WTC11 (cell line): ENCODE measurements at regions not wholly inside any gene's neighbourhood (a gene's known extent, or its start where the extent isn't known, plus 50 kb on each side); places are given as distances from the start of the nearest gene placed in this dataset.

Experiments
- ATAC-seq: fragments of 200-7000 bp; cut with Tn5 transposase; 2 replicates; pipeline ENCODE4 v1.10.0; 2021; ENCODE audit warnings: mild to moderate bottlenecking, moderate library complexity
- CTCF ChIA-PET: fragments of 300-600 bp; sonication (Branson Sonifier 250); formaldehyde crosslinking; loops from one replicate; lab custom pipeline; 2021; ENCODE audit warnings: antibody characterized with exemption; lab: Charles Lee
- POLR2A ChIA-PET: fragments of 350-600 bp; sonication (Branson Sonifier 250); formaldehyde crosslinking; loops from one replicate; lab custom pipeline; 2021; ENCODE audit warnings: antibody characterized with exemption; lab: Charles Lee
- DNase-seq: peaks from one replicate; pipeline ENCODE4 v3.0.0; 2021; ENCODE audit warnings: low spot score
- H3K27ac Mint-ChIP-seq: 2 replicates; pipeline ENCODE4 v1.8.0; 2021; ENCODE audit warnings: mixed read lengths
- H3K27me3 Mint-ChIP-seq: 2 replicates; pipeline ENCODE4 v1.8.0; 2021; ENCODE audit warnings: low read depth, mild to moderate bottlenecking, moderate library complexity, mixed read lengths
- H3K36me3 Mint-ChIP-seq: 2 replicates; pipeline ENCODE4 v1.8.0; 2021; ENCODE audit warnings: mixed read lengths
- H3K4me1 Mint-ChIP-seq: 2 replicates; pipeline ENCODE4 v1.8.0; 2022; ENCODE audit warnings: mixed read lengths
- H3K4me3 Mint-ChIP-seq: 2 replicates; pipeline ENCODE4 v1.8.0; 2021; ENCODE audit warnings: mild to moderate bottlenecking, moderate library complexity, mixed read lengths
- H3K9me3 Mint-ChIP-seq: 2 replicates; pipeline ENCODE4 v1.8.0; 2021; ENCODE audit warnings: mixed read lengths
- ELF4 ChIP-seq: sonication (generic); formaldehyde crosslinking; IDR thresholded peaks from 2 replicates; pipeline ENCODE4 v1.8.1; 2022; ENCODE audit warnings: low read depth, mild to moderate bottlenecking, moderate library complexity, missing genetic modification reagents
- GTF2I ChIP-seq: fragments of 250-450 bp; sonication (Bioruptor Pico); conservative IDR thresholded peaks from 2 replicates; pipeline ENCODE4 v1.4.0; 2021; ENCODE audit warnings: mild to moderate bottlenecking
- MXD4 ChIP-seq: fragments of 250-450 bp; sonication (Bioruptor Pico); IDR thresholded peaks from 2 replicates; pipeline ENCODE4 v1.8.0; 2021; ENCODE audit warnings: mild to moderate bottlenecking, moderate library complexity, borderline replicate concordance
- OVOL2 ChIP-seq: fragments of 250-450 bp; sonication (Bioruptor Pico); IDR thresholded peaks from 2 replicates; pipeline ENCODE4 v1.9.0; 2021; ENCODE audit warnings: mild to moderate bottlenecking, borderline replicate concordance
- SP1 ChIP-seq: sonication (generic); formaldehyde crosslinking; conservative IDR thresholded peaks from 2 replicates; pipeline ENCODE4 v1.8.1; 2022; ENCODE audit warnings: missing genetic modification reagents
- ZBTB21 ChIP-seq: sonication (generic); formaldehyde crosslinking; IDR thresholded peaks from 2 replicates; pipeline ENCODE4 v1.8.1; 2023; ENCODE audit warnings: mild to moderate bottlenecking, missing genetic modification reagents, borderline replicate concordance
- TF ChIP-seq, protein P1 (sequence below): sonication (generic); formaldehyde crosslinking; IDR thresholded peaks from 2 replicates; pipeline ENCODE4 v1.8.1; 2023; ENCODE audit warnings: mild to moderate bottlenecking, missing genetic modification reagents
- TF ChIP-seq, protein P2 (sequence below): fragments of 250-450 bp; sonication (Bioruptor Pico); IDR thresholded peaks from 2 replicates; pipeline ENCODE4 v1.9.0; 2021; ENCODE audit warnings: moderate library complexity, mild to moderate bottlenecking, inconsistent platforms, borderline replicate concordance
- TF ChIP-seq, protein P3 (sequence below): sonication (generic); formaldehyde crosslinking; IDR thresholded peaks from 2 replicates; pipeline ENCODE4 v1.8.1; 2022; ENCODE audit warnings: low read depth, missing genetic modification reagents, borderline replicate concordance
- TF ChIP-seq, protein P4 (sequence below): sonication (generic); formaldehyde crosslinking; conservative IDR thresholded peaks from 2 replicates; pipeline ENCODE4 v1.8.1; 2023; ENCODE audit warnings: mild to moderate bottlenecking, low read depth, missing genetic modification reagents, moderate library complexity
- TF ChIP-seq, protein P5 (sequence below): fragments of 250-450 bp; sonication (Bioruptor Pico); IDR thresholded peaks from 2 replicates; pipeline ENCODE4 v2.1.2; 2022; ENCODE audit warnings: mild to moderate bottlenecking, moderate library complexity
- TF ChIP-seq, protein P6 (sequence below): sonication (generic); formaldehyde crosslinking; IDR thresholded peaks from 2 replicates; pipeline ENCODE4 v1.8.0; 2022; ENCODE audit warnings: mild to moderate bottlenecking, missing genetic modification reagents
- TF ChIP-seq, protein P7 (sequence below): sonication (generic); formaldehyde crosslinking; IDR thresholded peaks from 2 replicates; pipeline ENCODE4 v1.8.0; 2023; ENCODE audit warnings: missing genetic modification reagents

DNA sequence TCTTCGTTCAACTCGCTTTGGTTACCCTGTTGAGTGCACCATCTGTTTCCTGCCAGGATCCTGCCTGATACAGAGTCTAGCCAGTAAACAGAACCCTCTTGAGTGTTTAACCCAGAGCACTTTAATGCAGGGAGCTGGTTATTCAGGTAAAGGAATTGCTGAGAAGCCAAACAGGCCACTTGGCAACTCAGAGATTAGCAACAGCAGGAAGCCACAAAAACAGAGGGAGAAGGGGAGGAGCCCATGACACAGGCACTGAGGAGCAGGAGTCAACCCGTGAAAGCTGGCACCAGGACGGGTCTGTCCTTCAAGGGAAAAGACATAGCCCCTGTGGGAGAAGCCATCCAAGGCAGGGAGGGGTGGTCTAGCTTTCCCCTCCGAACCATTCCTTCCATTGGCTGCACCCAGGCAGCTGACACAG, 641.4 kb downstream of the ZNF674 start:
- peak; percentile 75 for ATAC-seq

More for the DNA sequence above, 641.4 kb downstream of the ZNF674 start:
- CTCF ChIA-PET, result interaction anchor here (1.1 to 1.5 kb wide), 2 partner anchors 55 to 472 kb away, joined by 3 read pairs; no protein-coding TSS in a partner anchor
- Mint-ChIP-seq H3K27ac (peak overlapping the region; percentile 80), H3K36me3 (no peaks in the 10 kb centered on the region), H3K4me1 (peaks cover 48% of the 10 kb centered on the region), H3K4me3 (no peak overlapping the region), H3K27me3 (no peaks in the 10 kb centered on the region), H3K9me3 (no peaks in the 10 kb centered on the region)
- POLR2A ChIA-PET, result interaction anchor here (0.6 kb wide), 1 partner anchor 11 kb away, joined by 5 read pairs; no protein-coding TSS in a partner anchor
- TF ChIP-seq ZBTB21 (CRISPR knock-in tag), result no peak
- TF ChIP-seq SP1 (CRISPR knock-in tag), result no peak
- TF ChIP-seq, protein P1, sequence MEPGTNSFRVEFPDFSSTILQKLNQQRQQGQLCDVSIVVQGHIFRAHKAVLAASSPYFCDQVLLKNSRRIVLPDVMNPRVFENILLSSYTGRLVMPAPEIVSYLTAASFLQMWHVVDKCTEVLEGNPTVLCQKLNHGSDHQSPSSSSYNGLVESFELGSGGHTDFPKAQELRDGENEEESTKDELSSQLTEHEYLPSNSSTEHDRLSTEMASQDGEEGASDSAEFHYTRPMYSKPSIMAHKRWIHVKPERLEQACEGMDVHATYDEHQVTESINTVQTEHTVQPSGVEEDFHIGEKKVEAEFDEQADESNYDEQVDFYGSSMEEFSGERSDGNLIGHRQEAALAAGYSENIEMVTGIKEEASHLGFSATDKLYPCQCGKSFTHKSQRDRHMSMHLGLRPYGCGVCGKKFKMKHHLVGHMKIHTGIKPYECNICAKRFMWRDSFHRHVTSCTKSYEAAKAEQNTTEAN, result no peak
- TF ChIP-seq OVOL2 (CRISPR knock-in tag), result no peak
- no peak for TF ChIP-seq ELF4 (CRISPR knock-in tag)
- TF ChIP-seq, protein P2, sequence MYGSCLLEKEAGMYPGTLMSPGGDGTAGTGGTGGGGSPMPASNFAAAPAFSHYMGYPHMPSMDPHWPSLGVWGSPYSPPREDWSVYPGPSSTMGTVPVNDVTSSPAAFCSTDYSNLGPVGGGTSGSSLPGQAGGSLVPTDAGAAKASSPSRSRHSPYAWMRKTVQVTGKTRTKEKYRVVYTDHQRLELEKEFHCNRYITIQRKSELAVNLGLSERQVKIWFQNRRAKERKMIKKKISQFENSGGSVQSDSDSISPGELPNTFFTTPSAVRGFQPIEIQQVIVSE (CRISPR knock-in tag), result no peak
- no peak for TF ChIP-seq GTF2I (CRISPR knock-in tag)
- TF ChIP-seq, protein P3, sequence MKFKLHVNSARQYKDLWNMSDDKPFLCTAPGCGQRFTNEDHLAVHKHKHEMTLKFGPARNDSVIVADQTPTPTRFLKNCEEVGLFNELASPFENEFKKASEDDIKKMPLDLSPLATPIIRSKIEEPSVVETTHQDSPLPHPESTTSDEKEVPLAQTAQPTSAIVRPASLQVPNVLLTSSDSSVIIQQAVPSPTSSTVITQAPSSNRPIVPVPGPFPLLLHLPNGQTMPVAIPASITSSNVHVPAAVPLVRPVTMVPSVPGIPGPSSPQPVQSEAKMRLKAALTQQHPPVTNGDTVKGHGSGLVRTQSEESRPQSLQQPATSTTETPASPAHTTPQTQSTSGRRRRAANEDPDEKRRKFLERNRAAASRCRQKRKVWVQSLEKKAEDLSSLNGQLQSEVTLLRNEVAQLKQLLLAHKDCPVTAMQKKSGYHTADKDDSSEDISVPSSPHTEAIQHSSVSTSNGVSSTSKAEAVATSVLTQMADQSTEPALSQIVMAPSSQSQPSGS, result no peak
- TF ChIP-seq, protein P4, sequence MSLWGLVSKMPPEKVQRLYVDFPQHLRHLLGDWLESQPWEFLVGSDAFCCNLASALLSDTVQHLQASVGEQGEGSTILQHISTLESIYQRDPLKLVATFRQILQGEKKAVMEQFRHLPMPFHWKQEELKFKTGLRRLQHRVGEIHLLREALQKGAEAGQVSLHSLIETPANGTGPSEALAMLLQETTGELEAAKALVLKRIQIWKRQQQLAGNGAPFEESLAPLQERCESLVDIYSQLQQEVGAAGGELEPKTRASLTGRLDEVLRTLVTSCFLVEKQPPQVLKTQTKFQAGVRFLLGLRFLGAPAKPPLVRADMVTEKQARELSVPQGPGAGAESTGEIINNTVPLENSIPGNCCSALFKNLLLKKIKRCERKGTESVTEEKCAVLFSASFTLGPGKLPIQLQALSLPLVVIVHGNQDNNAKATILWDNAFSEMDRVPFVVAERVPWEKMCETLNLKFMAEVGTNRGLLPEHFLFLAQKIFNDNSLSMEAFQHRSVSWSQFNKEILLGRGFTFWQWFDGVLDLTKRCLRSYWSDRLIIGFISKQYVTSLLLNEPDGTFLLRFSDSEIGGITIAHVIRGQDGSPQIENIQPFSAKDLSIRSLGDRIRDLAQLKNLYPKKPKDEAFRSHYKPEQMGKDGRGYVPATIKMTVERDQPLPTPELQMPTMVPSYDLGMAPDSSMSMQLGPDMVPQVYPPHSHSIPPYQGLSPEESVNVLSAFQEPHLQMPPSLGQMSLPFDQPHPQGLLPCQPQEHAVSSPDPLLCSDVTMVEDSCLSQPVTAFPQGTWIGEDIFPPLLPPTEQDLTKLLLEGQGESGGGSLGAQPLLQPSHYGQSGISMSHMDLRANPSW (CRISPR knock-in tag), result no peak
- TF ChIP-seq, protein P5, sequence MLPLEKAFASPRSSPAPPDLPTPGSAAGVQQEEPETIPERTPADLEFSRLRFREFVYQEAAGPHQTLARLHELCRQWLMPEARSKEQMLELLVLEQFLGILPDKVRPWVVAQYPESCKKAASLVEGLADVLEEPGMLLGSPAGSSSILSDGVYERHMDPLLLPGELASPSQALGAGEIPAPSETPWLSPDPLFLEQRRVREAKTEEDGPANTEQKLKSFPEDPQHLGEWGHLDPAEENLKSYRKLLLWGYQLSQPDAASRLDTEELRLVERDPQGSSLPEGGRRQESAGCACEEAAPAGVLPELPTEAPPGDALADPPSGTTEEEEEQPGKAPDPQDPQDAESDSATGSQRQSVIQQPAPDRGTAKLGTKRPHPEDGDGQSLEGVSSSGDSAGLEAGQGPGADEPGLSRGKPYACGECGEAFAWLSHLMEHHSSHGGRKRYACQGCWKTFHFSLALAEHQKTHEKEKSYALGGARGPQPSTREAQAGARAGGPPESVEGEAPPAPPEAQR (CRISPR knock-in tag), result no peak
- TF ChIP-seq, protein P6, sequence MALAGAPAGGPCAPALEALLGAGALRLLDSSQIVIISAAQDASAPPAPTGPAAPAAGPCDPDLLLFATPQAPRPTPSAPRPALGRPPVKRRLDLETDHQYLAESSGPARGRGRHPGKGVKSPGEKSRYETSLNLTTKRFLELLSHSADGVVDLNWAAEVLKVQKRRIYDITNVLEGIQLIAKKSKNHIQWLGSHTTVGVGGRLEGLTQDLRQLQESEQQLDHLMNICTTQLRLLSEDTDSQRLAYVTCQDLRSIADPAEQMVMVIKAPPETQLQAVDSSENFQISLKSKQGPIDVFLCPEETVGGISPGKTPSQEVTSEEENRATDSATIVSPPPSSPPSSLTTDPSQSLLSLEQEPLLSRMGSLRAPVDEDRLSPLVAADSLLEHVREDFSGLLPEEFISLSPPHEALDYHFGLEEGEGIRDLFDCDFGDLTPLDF (CRISPR knock-in tag), result no peak
- TF ChIP-seq, protein P7, sequence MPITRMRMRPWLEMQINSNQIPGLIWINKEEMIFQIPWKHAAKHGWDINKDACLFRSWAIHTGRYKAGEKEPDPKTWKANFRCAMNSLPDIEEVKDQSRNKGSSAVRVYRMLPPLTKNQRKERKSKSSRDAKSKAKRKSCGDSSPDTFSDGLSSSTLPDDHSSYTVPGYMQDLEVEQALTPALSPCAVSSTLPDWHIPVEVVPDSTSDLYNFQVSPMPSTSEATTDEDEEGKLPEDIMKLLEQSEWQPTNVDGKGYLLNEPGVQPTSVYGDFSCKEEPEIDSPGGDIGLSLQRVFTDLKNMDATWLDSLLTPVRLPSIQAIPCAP, result no peak
- TF ChIP-seq MXD4 (CRISPR knock-in tag), result no peak
- peak; percentile 13 for DNase-seq
